C4-2B (cell line): ENCODE measurements at regions not wholly inside any gene's neighbourhood (a gene's known extent, or its start where the extent isn't known, plus 50 kb on each side); places are given as distances from the start of the nearest gene placed in this dataset.

Experiments
- CTCF ChIP-seq: fragments of 450-650 bp; conservative IDR thresholded peaks from 2 replicates; pipeline ENCODE4 v1.5.1; 2017; ENCODE audit warnings: mild to moderate bottlenecking
- ZFX ChIP-seq: fragments of 450-650 bp; IDR thresholded peaks from 2 replicates; pipeline ENCODE4 v1.6.1; 2017

GRCh38 chr4:14317351-14317750 is 684.9 kb upstream of the CPEB2 start:
- TF ChIP-seq CTCF = no peak
- no peak for TF ChIP-seq ZFX
